Endothelial cell (in vitro differentiated cells): ENCODE measurements at regions not wholly inside any gene's neighbourhood (a gene's known extent, or its start where the extent isn't known, plus 50 kb on each side); places are given as distances from the start of the nearest gene placed in this dataset.

Experiments used
- DNase-seq: peaks from one replicate; pipeline ENCODE4 v3.0.0; 2021; ENCODE audit warnings: low spot score
- H3K27ac Mint-ChIP-seq: one replicate; pipeline ENCODE4 v1.8.0; 2021; ENCODE audit warnings: mixed read lengths, inconsistent platforms; ENCODE audit not compliant: unreplicated experiment
- H3K27me3 Mint-ChIP-seq: one replicate; pipeline ENCODE4 v1.8.0; 2021; ENCODE audit warnings: mild to moderate bottlenecking, moderate library complexity, mixed read lengths, inconsistent platforms; ENCODE audit not compliant: unreplicated experiment
- H3K36me3 Mint-ChIP-seq: one replicate; pipeline ENCODE4 v1.8.0; 2021; ENCODE audit warnings: mild to moderate bottlenecking, low read depth, mixed read lengths, inconsistent platforms; ENCODE audit not compliant: unreplicated experiment
- H3K4me1 Mint-ChIP-seq: one replicate; pipeline ENCODE4 v1.8.0; 2021; ENCODE audit warnings: mild to moderate bottlenecking, mixed read lengths, inconsistent platforms; ENCODE audit not compliant: unreplicated experiment
- H3K4me3 Mint-ChIP-seq: one replicate; pipeline ENCODE4 v1.8.0; 2021; ENCODE audit warnings: mild to moderate bottlenecking, mixed read lengths, inconsistent platforms; ENCODE audit not compliant: unreplicated experiment
- H3K9me3 Mint-ChIP-seq: one replicate; pipeline ENCODE4 v1.8.0; 2021; ENCODE audit warnings: mixed read lengths, inconsistent platforms; ENCODE audit not compliant: unreplicated experiment
- TF ChIP-seq, protein P1 (sequence below): fragments of 200-600 bp; sonication (generic); IDR thresholded peaks from one replicate; pipeline ENCODE4 v1.5.0; 2021; ENCODE audit warnings: antibody characterized with exemption; ENCODE audit not compliant: unreplicated experiment

DNA sequence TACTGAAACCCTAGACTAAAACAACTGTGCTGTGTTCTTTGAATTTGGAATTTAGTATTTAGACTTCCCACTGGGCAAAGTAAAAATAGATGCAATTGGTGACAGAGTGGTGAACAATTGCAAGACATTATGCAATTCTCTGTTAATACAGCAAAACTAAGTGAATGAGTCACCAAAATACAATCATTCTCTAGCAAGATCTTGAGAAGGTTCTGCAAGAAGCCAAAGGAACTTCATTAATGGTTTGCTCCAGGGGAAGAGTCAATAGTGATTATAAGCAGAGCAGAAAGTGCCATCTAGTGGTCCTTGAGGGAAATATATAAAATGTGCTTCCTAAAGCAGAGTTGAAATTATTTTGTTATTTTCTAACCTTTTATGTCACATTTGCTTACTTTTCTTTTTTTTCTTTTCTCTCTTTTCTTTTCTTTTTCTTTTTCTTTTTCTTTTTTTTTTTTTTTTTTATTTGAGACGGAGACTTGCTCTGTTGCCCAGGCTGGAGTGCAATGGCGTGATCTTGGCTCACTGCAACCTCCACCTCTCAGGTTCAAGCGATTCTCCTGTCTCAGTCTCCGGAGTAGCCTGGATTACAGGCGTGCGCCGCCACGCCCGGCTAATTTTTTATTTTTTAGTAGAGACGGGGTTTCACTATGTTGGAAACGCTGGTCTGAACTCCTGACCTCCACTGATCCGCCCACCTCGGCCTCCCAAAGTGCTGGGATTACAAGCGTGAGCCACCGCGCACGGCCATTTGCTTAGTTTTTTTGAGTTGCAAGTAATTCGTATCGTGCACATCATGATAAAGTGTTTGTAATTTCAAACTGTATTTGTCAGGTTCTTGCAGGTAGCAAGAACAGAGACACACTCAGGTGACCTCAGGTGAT is 99.2 kb downstream of the CTH start:
- no peak for DNase-seq
- Mint-ChIP-seq H3K36me3 (no peaks in the 10 kb centered on the region), H3K4me1 (peaks cover 5% of the 10 kb centered on the region), H3K27me3 (no peaks in the 10 kb centered on the region), H3K4me3 (no peak overlapping the region), H3K9me3 (no peaks in the 10 kb centered on the region), H3K27ac (no peak overlapping the region)
- TF ChIP-seq, protein P1, sequence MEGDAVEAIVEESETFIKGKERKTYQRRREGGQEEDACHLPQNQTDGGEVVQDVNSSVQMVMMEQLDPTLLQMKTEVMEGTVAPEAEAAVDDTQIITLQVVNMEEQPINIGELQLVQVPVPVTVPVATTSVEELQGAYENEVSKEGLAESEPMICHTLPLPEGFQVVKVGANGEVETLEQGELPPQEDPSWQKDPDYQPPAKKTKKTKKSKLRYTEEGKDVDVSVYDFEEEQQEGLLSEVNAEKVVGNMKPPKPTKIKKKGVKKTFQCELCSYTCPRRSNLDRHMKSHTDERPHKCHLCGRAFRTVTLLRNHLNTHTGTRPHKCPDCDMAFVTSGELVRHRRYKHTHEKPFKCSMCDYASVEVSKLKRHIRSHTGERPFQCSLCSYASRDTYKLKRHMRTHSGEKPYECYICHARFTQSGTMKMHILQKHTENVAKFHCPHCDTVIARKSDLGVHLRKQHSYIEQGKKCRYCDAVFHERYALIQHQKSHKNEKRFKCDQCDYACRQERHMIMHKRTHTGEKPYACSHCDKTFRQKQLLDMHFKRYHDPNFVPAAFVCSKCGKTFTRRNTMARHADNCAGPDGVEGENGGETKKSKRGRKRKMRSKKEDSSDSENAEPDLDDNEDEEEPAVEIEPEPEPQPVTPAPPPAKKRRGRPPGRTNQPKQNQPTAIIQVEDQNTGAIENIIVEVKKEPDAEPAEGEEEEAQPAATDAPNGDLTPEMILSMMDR, result peak; percentile 73

DNA sequence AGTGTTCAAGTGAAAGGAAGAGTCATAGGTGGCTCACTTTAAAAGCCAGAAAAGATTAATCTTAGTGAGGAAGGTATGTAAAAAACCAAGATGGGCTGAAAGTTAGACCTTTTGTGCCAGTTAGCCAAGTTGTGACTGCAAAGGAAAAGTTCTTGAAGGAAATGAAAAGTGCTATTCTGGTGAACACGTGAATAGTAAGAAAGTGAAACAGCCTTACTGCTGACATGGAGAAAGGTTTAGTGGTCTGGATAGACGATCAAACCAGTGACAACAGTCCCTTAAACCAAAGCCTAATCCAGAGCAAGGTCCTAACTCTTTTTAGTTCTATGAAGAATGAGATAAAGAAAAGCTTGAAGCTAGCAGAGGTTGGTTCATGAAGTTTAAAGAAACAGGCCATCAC is 106.4 kb downstream of the CTH start:
- Mint-ChIP-seq H3K9me3 (no peaks in the 10 kb centered on the region), H3K4me1 (peaks cover 2% of the 10 kb centered on the region), H3K27ac (no peak overlapping the region), H3K36me3 (no peaks in the 10 kb centered on the region), H3K27me3 (no peaks in the 10 kb centered on the region), H3K4me3 (no peak overlapping the region)
- TF ChIP-seq, protein P1, result no peak
- DNase-seq, result no peak

DNA sequence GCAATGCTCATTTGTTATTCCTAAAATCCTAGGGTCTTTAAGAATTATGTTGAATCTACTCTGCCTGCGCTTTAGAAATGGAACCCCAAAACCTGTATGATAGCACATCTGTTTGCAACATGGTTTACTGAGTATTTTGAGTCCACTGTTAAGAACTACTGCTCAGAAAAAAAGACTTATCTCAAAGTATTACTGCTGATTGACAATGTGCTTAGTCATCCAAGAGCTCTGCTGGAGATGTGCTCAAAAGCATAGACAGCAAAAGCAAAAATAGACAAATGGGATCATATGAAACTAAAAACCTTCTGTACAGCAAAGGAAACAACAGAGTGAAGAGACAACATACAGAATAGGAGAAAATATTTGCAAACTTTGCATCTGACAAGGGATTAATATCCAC is 107.0 kb downstream of the CTH start:
- no peak for DNase-seq
- Mint-ChIP-seq H3K4me3 (no peak overlapping the region), H3K27me3 (no peaks in the 10 kb centered on the region), H3K36me3 (no peaks in the 10 kb centered on the region), H3K4me1 (peaks cover 6% of the 10 kb centered on the region), H3K9me3 (no peaks in the 10 kb centered on the region), H3K27ac (no peak overlapping the region)
- TF ChIP-seq, protein P1, result no peak

DNA sequence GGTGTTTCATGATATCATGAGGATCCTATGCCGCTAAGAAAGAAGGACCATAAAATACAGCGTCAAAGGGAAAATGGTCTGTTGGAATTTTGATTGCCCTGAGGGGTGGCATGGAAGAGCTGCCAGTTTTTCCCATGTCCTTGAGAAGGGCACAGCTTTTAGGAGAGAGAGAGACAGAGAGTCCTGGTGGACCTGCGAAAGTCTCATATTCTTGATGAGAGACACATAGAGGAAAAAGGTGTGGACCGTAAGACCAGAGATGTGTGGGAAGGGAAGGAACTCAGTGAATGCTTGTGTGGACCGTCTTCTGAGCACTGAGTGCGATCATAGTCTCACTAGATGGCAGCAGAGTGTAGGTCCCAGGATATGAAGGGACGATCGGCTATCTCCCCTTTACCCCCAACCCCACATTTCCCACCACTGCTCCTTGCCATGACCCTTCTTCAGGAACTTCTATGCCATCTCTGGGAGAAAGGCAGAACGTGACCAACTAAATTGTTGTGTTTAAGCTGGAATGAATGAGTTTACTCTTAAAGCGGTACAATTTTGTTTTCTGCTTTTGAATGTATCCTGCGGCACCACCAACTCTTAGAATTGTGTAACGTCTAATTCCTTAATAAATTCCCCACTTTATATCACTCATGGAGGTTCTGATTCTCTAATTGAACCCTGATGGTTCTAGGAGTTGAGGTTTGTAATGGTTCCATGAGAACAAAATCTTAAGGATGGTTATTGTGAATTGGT is 117.7 kb downstream of the CTH start:
- H3K27me3 Mint-ChIP-seq, result no peaks in the 10 kb centered on the region
- peak; percentile 38 for DNase-seq

More for the DNA sequence above, 117.7 kb downstream of the CTH start:
- peaks cover 15% of the 10 kb centered on the region for H3K4me1 Mint-ChIP-seq
- no peaks in the 10 kb centered on the region for H3K36me3 Mint-ChIP-seq
- no peak overlapping the region for H3K27ac Mint-ChIP-seq
- no peaks in the 10 kb centered on the region for H3K9me3 Mint-ChIP-seq
- H3K4me3 Mint-ChIP-seq, result no peak overlapping the region
- TF ChIP-seq, protein P1, result no peak
